ENCODE measurements at regions not wholly inside any gene's neighbourhood (a gene's known extent, or its start where the extent isn't known, plus 50 kb on each side); places are given as distances from the start of the nearest gene placed in this dataset.

DNA sequence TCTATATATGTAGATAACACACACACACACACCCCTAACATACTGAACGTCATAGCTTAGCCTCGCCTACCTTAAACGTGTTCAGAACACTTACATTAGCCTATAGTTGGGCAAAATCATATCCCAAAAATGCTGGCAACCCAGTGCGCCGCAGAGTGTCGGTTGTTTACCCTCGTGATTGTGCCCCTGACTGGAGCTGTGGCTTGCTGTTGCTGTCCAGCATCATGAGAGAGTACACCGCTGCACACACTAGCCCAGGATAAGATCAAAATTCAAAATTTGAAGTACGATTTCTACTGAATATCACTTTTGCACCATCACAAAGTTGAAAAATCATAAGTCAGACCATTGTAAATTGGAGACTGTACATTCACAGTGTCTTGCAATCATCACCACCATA lies 73.1 kb upstream of the COG2 start:
- TF ChIP-seq, protein P1, sequence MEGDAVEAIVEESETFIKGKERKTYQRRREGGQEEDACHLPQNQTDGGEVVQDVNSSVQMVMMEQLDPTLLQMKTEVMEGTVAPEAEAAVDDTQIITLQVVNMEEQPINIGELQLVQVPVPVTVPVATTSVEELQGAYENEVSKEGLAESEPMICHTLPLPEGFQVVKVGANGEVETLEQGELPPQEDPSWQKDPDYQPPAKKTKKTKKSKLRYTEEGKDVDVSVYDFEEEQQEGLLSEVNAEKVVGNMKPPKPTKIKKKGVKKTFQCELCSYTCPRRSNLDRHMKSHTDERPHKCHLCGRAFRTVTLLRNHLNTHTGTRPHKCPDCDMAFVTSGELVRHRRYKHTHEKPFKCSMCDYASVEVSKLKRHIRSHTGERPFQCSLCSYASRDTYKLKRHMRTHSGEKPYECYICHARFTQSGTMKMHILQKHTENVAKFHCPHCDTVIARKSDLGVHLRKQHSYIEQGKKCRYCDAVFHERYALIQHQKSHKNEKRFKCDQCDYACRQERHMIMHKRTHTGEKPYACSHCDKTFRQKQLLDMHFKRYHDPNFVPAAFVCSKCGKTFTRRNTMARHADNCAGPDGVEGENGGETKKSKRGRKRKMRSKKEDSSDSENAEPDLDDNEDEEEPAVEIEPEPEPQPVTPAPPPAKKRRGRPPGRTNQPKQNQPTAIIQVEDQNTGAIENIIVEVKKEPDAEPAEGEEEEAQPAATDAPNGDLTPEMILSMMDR (IDR thresholded peaks at IDR 0.05): no peak
- no peak for TF ChIP-seq POLR2A (IDR thresholded peaks at IDR 0.05)
